ENCODE measurements at regions not wholly inside any gene's neighbourhood (a gene's known extent, or its start where the extent isn't known, plus 50 kb on each side); places are given as distances from the start of the nearest gene placed in this dataset.

GRCh38 chr5:6048746-6049145 lies 329.6 kb downstream of the MED10 start:
- TF ChIP-seq CTCF (IDR thresholded peaks at IDR 0.05) (no peak), EP300 (IDR thresholded peaks at IDR 0.05; ENCODE audit: low read depth) (no peak), POLR2A (IDR thresholded peaks at IDR 0.05) (no peak), POLR2AphosphoS5 (IDR thresholded peaks at IDR 0.05) (no peak)

Data from transverse colon (tissue), 4 donors.